Esophagus muscularis mucosa (tissue), 4 donors: ENCODE measurements at regions not wholly inside any gene's neighbourhood (a gene's known extent, or its start where the extent isn't known, plus 50 kb on each side); places are given as distances from the start of the nearest gene placed in this dataset.
"Not testable (repeated sequence)": the region's sequence is repeated elsewhere in the genome, so short reads cannot be mapped to it uniquely, and the experiment has no call there.

Experiments
- DNase-seq: peaks from one replicate; pipeline ENCODE4 v3.0.0-alpha.2; 2017; ENCODE audit errors: extremely low spot score
- H3K27ac ChIP-seq, 4 donors: fragments of 200-600 bp; sonication (generic); replicated peaks in 1 of 4; 1 replicate in 3 of 4; 2 replicates in 1 of 4; pipeline ENCODE4 v1.5.1; 2016 to 2019; ENCODE audit warnings: mild to moderate bottlenecking in 1 of 4
- H3K27me3 ChIP-seq, 4 donors: fragments of 200-600 bp; sonication (generic); one replicate each; pipeline versions ENCODE4 v1.5.1 to v1.6.0; 2016 to 2019
- H3K36me3 ChIP-seq, 4 donors: fragments of 200-600 bp; sonication (generic); one replicate each; pipeline ENCODE4 v1.5.1; 2016 to 2019
- H3K4me1 ChIP-seq, 4 donors: fragments of 200-600 bp; sonication (generic); one replicate each; pipeline ENCODE4 v1.5.1; 2016 to 2019
- H3K4me3 ChIP-seq, 4 donors: fragments of 200-600 bp; sonication (generic); 1 replicate in 2 of 4; 2 replicates in 2 of 4; pipeline ENCODE4 v1.5.1; 2016 to 2019; ENCODE audit warnings: mild to moderate bottlenecking in 4 of 4, moderate library complexity in 1 of 4
- H3K9me3 ChIP-seq, 4 donors: fragments of 200-600 bp; sonication (generic); 1 replicate in 3 of 4; 2 replicates in 1 of 4; pipeline ENCODE4 v1.5.1; 2016 to 2019
- CTCF ChIP-seq, 3 experiments: fragments of 200-600 bp in 2 of 3; fragments of 450-650 bp in 1 of 3; sonication (generic) in 2 of 3; IDR thresholded peaks; one replicate each; pipeline ENCODE4 v1.5.1; 2017 to 2019; ENCODE audit warnings: antibody characterized with exemption in 3 of 3, mild to moderate bottlenecking in 2 of 3, moderate library complexity in 1 of 3
- EP300 ChIP-seq: sonication (generic); formaldehyde crosslinking; IDR thresholded peaks from one replicate; pipeline ENCODE4 v1.6.1; 2017; ENCODE audit warnings: antibody characterized with exemption
- POLR2A ChIP-seq: fragments of 450-650 bp; IDR thresholded peaks from one replicate; pipeline ENCODE4 v1.6.1; 2017; ENCODE audit warnings: antibody characterized with exemption, moderate library complexity, mild to moderate bottlenecking, low read depth
- POLR2AphosphoS5 ChIP-seq, 2 donors: sonication (generic); formaldehyde crosslinking; IDR thresholded peaks; one replicate each; pipeline ENCODE4 v1.6.1; 2017; ENCODE audit warnings: antibody characterized with exemption in 2 of 2
- WGBS: methylation state at CpG from one replicate; pipeline ENCODE4 v1.1.5; 2018; 5-methylcytosine and 5-hydroxymethylcytosine counted together
- intact Hi-C: fragments of 100-400 bp; cut with DNase I; formaldehyde crosslinking; loops from one replicate; pipeline ENCODE4 v1.15.1; 2023

GRCh38 chr2:146981921-146982320, 862.9 kb upstream of the ACVR2A start:
- no peak for DNase-seq
- Histone ChIP-seq H3K4me1 (peaks cover 0 to 53% (median 45%) of the 10 kb centered on the region in 4 donors), H3K4me3 (no peak overlapping the region), H3K36me3 (no peaks in the 10 kb centered on the region), H3K27me3 (no peaks in the 10 kb centered on the region), H3K9me3 (no peaks in the 10 kb centered on the region), H3K27ac (peak overlapping the region; percentile 62 to 80 (median 64))
- intact Hi-C loops, result no loop called here
- TF ChIP-seq POLR2A, result no peak
- TF ChIP-seq CTCF (IDR thresholded peaks at IDR 0.05), result no peak
- no peak for TF ChIP-seq EP300
- no peak for TF ChIP-seq POLR2AphosphoS5 (IDR thresholded peaks at IDR 0.05)

GRCh38 chr2:146979746-146980145, 865.1 kb upstream of the ACVR2A start:
- intact Hi-C loops, result no loop called here
- H3K4me3 ChIP-seq, result no peak overlapping the region
- H3K27me3 ChIP-seq, result no peaks in the 10 kb centered on the region
- no peaks in the 10 kb centered on the region for H3K36me3 ChIP-seq
- DNase-seq, result no peak
- H3K4me1 ChIP-seq, result peaks cover 0 to 33% (median 26%) of the 10 kb centered on the region in 4 donors
- no peak overlapping the region for H3K27ac ChIP-seq
- no peaks in the 10 kb centered on the region for H3K9me3 ChIP-seq
- TF ChIP-seq CTCF (IDR thresholded peaks at IDR 0.05) (no peak), POLR2AphosphoS5 (IDR thresholded peaks at IDR 0.05) (no peak), POLR2A (no peak), EP300 (no peak)

- H3K27ac ChIP-seq, result no peak overlapping the region
- intact Hi-C loops, result no loop called here
- TF ChIP-seq POLR2A (no peak), EP300 (no peak), POLR2AphosphoS5 (IDR thresholded peaks at IDR 0.05) (no peak), CTCF (IDR thresholded peaks at IDR 0.05) (no peak)
- H3K36me3 ChIP-seq, result no peaks in the 10 kb centered on the region
- peaks cover 0 to 24% (median 19%) of the 10 kb centered on the region in 4 donors for H3K4me1 ChIP-seq
- no peak overlapping the region for H3K4me3 ChIP-seq
- H3K27me3 ChIP-seq, result no peaks in the 10 kb centered on the region
- WGBS, result 84% methylated on average over 5 of the region's 5 CpGs
- H3K9me3 ChIP-seq, result no peaks in the 10 kb centered on the region
- no peak for DNase-seq
Measured at GRCh38 chr2:146978577-146979555, 866.0 kb upstream of the ACVR2A start.

GRCh38 chr2:146970981-146971380, 873.8 kb upstream of the ACVR2A start:
- WGBS, result 93% methylated on average over 4 of the region's 4 CpGs
- H3K27me3 ChIP-seq, H3K9me3 ChIP-seq, DNase-seq, H3K27ac ChIP-seq, H3K36me3 ChIP-seq, H3K4me1 ChIP-seq, H3K4me3 ChIP-seq, intact Hi-C loops: not testable (repeated sequence)

GRCh38 chr2:146969703-146970102, 875.1 kb upstream of the ACVR2A start:
- H3K4me3 ChIP-seq, DNase-seq, H3K27ac ChIP-seq, H3K9me3 ChIP-seq, H3K4me1 ChIP-seq, H3K27me3 ChIP-seq, intact Hi-C loops, H3K36me3 ChIP-seq: not testable (repeated sequence)
- WGBS, result 91% methylated on average over 3 of the region's 3 CpGs

- Histone ChIP-seq H3K27ac (no peak overlapping the region), H3K27me3 (no peaks in the 10 kb centered on the region), H3K4me1 (no peaks in the 10 kb centered on the region), H3K9me3 (peaks cover 0 to 4% (median 0%) of the 10 kb centered on the region in 4 donors), H3K36me3 (no peaks in the 10 kb centered on the region), H3K4me3 (no peak overlapping the region)
- DNase-seq, result no peak
- WGBS, result 77% methylated on average over 1 of the region's 1 CpG
- no peak for TF ChIP-seq POLR2A
- no peak for TF ChIP-seq EP300
- TF ChIP-seq POLR2AphosphoS5 (IDR thresholded peaks at IDR 0.05), result no peak
- no peak for TF ChIP-seq CTCF (IDR thresholded peaks at IDR 0.05)
- intact Hi-C loops, result no loop called here
Measured at GRCh38 chr2:146964494-146964893, 880.3 kb upstream of the ACVR2A start.
